ENCODE measurements at regions not wholly inside any gene's neighbourhood (a gene's known extent, or its start where the extent isn't known, plus 50 kb on each side); places are given as distances from the start of the nearest gene placed in this dataset.

DNA sequence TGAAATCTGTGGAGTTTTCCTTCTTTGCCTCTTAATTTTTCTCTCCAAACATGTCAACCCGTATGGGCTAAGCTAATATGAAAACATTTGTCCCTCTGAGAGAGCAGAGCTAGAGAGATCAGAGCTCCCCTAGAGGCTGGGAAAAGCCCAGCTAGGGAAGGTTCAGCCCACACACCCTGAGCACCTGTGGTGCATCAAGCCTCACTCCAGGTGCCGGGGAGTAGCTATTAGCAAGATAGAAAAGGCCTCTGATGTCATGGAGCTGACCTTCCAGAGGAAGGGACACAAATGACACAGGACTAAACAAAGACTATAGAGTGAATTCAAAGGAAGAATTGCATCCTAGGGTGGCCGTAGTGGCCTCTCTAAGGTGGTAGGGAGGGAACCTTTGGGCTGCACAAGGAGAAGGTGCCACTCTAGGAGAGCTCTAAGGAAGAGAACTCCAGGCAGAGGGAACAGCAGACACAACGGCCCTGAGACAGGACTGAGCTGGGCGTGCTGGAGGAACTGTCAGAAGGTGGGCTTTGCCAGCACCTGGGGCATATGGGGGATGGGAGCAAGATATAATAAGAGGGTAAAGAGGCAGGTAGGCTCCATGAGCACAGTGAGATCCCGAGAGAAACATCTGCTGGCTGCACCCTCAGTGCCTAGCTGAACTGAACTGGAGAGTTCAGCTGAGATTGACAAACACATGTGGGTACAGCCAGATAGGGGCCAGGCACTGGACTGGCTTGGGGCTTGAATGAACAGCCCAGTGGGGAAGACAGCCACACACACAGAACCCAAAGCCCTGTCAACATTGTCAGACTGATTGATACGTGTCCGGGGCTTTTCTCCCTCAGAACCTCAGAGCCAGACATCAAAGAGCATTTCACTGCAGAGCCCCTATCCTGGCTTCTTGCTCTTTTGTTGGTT is 65.5 kb upstream of the DRD2 start:
- H3K4me3 ChIP-seq (ENCODE audit: low read depth, low read length) = no peak overlapping the region
- TF ChIP-seq, protein P1, sequence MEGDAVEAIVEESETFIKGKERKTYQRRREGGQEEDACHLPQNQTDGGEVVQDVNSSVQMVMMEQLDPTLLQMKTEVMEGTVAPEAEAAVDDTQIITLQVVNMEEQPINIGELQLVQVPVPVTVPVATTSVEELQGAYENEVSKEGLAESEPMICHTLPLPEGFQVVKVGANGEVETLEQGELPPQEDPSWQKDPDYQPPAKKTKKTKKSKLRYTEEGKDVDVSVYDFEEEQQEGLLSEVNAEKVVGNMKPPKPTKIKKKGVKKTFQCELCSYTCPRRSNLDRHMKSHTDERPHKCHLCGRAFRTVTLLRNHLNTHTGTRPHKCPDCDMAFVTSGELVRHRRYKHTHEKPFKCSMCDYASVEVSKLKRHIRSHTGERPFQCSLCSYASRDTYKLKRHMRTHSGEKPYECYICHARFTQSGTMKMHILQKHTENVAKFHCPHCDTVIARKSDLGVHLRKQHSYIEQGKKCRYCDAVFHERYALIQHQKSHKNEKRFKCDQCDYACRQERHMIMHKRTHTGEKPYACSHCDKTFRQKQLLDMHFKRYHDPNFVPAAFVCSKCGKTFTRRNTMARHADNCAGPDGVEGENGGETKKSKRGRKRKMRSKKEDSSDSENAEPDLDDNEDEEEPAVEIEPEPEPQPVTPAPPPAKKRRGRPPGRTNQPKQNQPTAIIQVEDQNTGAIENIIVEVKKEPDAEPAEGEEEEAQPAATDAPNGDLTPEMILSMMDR (IDR thresholded peaks at IDR 0.05; ENCODE audit: borderline replicate concordance, insufficient read depth, low read depth, low read length) = 0 out of 2 replicates have a peak, but pooled peaks have one; percentile 9

- TF ChIP-seq, protein P1 (IDR thresholded peaks at IDR 0.05; ENCODE audit: borderline replicate concordance, insufficient read depth, low read depth, low read length) = no peak
- no peak overlapping the region for H3K4me3 ChIP-seq (ENCODE audit: low read depth, low read length)
These were observed 63.5 kb upstream of the DRD2 start for GRCh38 chr11:113538451-113539412.

GRCh38 chr11:113534625-113535024 is 59.4 kb upstream of the DRD2 start:
- TF ChIP-seq, protein P1 (IDR thresholded peaks at IDR 0.05; ENCODE audit: borderline replicate concordance, insufficient read depth, low read depth, low read length) = no peak
- no peak overlapping the region for H3K4me3 ChIP-seq (ENCODE audit: low read depth, low read length)

GRCh38 chr11:113533425-113533698 is 58.2 kb upstream of the DRD2 start:
- no peak overlapping the region for H3K4me3 ChIP-seq (ENCODE audit: low read depth, low read length)
- TF ChIP-seq, protein P1 (IDR thresholded peaks at IDR 0.05; ENCODE audit: borderline replicate concordance, insufficient read depth, low read depth, low read length) = no peak

DNA sequence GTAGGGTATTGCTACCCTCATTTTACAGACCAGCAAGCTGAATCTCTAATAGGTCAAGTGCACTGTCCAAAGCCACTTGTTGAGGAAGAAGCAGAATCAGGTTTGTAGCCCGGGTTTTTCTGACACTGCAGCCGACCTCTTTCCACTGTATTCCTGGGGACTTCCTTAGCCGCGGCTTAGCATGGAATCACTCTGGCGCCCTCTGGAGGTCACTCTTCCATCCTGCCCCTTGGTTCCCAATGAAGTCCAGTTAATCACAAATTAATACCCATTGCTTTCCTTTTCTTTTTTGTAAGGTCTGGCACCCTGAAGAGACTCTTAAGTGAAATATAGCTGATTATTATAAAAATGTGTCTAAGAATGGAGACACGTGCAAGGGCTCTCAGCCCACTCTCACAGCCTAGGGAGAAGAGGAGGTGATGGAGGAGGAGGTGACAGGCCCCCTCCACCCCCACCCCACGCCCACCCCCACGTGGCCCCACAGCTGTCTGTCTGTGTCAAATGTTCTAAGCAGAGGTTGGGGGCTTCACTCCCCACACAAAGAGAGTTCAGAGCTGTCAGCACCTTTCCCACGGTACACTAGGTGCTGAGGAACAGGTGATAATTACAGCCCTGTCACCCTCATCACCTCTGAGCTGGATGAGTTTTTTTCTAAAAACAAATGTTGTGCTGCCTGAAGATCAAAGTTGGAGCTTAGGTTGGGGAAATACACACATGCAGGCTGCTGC is 57.7 kb upstream of the DRD2 start:
- H3K4me3 ChIP-seq (ENCODE audit: low read depth, low read length) = no peak overlapping the region
- TF ChIP-seq, protein P1 (IDR thresholded peaks at IDR 0.05; ENCODE audit: borderline replicate concordance, insufficient read depth, low read depth, low read length) = peak; percentile 79

GRCh38 chr11:113531575-113532451 is 56.6 kb upstream of the DRD2 start:
- TF ChIP-seq, protein P1 (IDR thresholded peaks at IDR 0.05; ENCODE audit: borderline replicate concordance, insufficient read depth, low read depth, low read length) = no peak
- no peak overlapping the region for H3K4me3 ChIP-seq (ENCODE audit: low read depth, low read length)
